Neuronal stem cell (in vitro differentiated cells): ENCODE measurements at regions not wholly inside any gene's neighbourhood (a gene's known extent, or its start where the extent isn't known, plus 50 kb on each side); places are given as distances from the start of the nearest gene placed in this dataset.
"Not testable (repeated sequence)": the region's sequence is repeated elsewhere in the genome, so short reads cannot be mapped to it uniquely, and the experiment has no call there.

Experiments used
- DNase-seq: peaks from one replicate; pipeline ENCODE4 v3.0.0-alpha.2; 2013; ENCODE audit warnings: low spot score
- H2AFZ ChIP-seq: one replicate; pipeline ENCODE4 v1.6.1; 2013; ENCODE audit warnings: mild to moderate bottlenecking, low read length, inconsistent platforms
- H2AK5ac ChIP-seq: 2 replicates; pipeline ENCODE4 v1.6.1; 2013; ENCODE audit warnings: low read depth, mild to moderate bottlenecking, inconsistent platforms, low read length, moderate library complexity, mixed read lengths
- H2BK120ac ChIP-seq: 2 replicates; pipeline ENCODE4 v1.6.1; 2013; ENCODE audit warnings: low read depth, mild to moderate bottlenecking, inconsistent platforms, low read length, moderate library complexity, mixed read lengths
- H2BK12ac ChIP-seq: one replicate; pipeline ENCODE4 v1.6.1; 2013; ENCODE audit warnings: low read length, inconsistent platforms
- H2BK15ac ChIP-seq: 2 replicates; pipeline ENCODE4 v1.6.1; 2013; ENCODE audit warnings: mild to moderate bottlenecking, low read length, inconsistent platforms, mixed read lengths
- H2BK5ac ChIP-seq: one replicate; pipeline ENCODE4 v1.6.1; 2013; ENCODE audit warnings: inconsistent platforms, mild to moderate bottlenecking, low read length, moderate library complexity
- H3K14ac ChIP-seq: one replicate; pipeline ENCODE4 v1.6.1; 2013; ENCODE audit warnings: low read length, inconsistent platforms
- H3K18ac ChIP-seq: 2 replicates; pipeline ENCODE4 v1.6.1; 2013; ENCODE audit warnings: low read length, inconsistent platforms
- H3K23ac ChIP-seq: 2 replicates; pipeline ENCODE4 v1.6.1; 2013; ENCODE audit warnings: low read depth, mild to moderate bottlenecking, mixed read lengths, low read length, inconsistent platforms; ENCODE audit not compliant: poor library complexity
- H3K27ac ChIP-seq: replicated peaks from 3 replicates; pipeline ENCODE4 v1.5.1; 2013; ENCODE audit warnings: low read length, inconsistent platforms
- H3K27me3 ChIP-seq, 3 experiments: 2 replicates each; pipeline ENCODE4 v1.6.1; 2013; ENCODE audit warnings: low read length in 3 of 3, mild to moderate bottlenecking in 2 of 3, inconsistent platforms in 1 of 3, low read depth in 1 of 3, mixed read lengths in 1 of 3, moderate library complexity in 1 of 3; ENCODE audit not compliant: control insufficient read depth in 3 of 3, insufficient read depth in 3 of 3
- H3K36me3 ChIP-seq, 2 donors: replicated peaks in 1 of 2; 2 replicates each; pipeline ENCODE4 v1.6.1; 2013; ENCODE audit warnings: low read length in 2 of 2; ENCODE audit not compliant: control insufficient read depth in 2 of 2, insufficient read depth in 2 of 2
- H3K4ac ChIP-seq: 2 replicates; pipeline ENCODE4 v1.6.1; 2013; ENCODE audit warnings: inconsistent platforms, mild to moderate bottlenecking, low read length, moderate library complexity
- H3K4me1 ChIP-seq, 2 donors: 1 replicate in 1 of 2; 2 replicates in 1 of 2; pipeline ENCODE4 v1.6.1; 2013; ENCODE audit warnings: low read length in 2 of 2, low read depth in 1 of 2; ENCODE audit not compliant: control insufficient read depth in 2 of 2, insufficient read depth in 1 of 2
- H3K4me2 ChIP-seq: one replicate; pipeline ENCODE4 v1.6.1; 2013; ENCODE audit warnings: mild to moderate bottlenecking, low read length, inconsistent platforms; ENCODE audit not compliant: insufficient read depth, poor library complexity, severe bottlenecking
- H3K4me3 ChIP-seq, 2 donors: 2 replicates each; pipeline ENCODE4 v1.5.1; 2013; ENCODE audit warnings: low read length in 2 of 2, mild to moderate bottlenecking in 2 of 2, inconsistent platforms in 1 of 2, moderate library complexity in 1 of 2
- H3K79me1 ChIP-seq: one replicate; pipeline ENCODE4 v1.6.1; 2013; ENCODE audit warnings: low read depth, mild to moderate bottlenecking, inconsistent platforms, low read length, moderate library complexity
- H3K9ac ChIP-seq: one replicate; pipeline ENCODE4 v1.6.1; 2013; ENCODE audit warnings: mild to moderate bottlenecking, low read depth, low read length, inconsistent platforms; ENCODE audit not compliant: poor library complexity
- H3K9me3 ChIP-seq, 2 donors: replicated peaks in 1 of 2; 2 replicates each; pipeline versions ENCODE3 to v1.6.1; 2013; ENCODE audit warnings: low read length in 2 of 2, mild to moderate bottlenecking in 2 of 2, inconsistent platforms in 1 of 2, low read depth in 1 of 2, mixed read lengths in 1 of 2, moderate library complexity in 1 of 2; ENCODE audit not compliant: control insufficient read depth in 2 of 2, insufficient read depth in 1 of 2
- H4K8ac ChIP-seq: one replicate; pipeline ENCODE4 v1.6.1; 2013; ENCODE audit warnings: low read depth, mild to moderate bottlenecking, inconsistent platforms, low read length, moderate library complexity
- H4K91ac ChIP-seq: one replicate; pipeline ENCODE4 v1.6.1; 2013; ENCODE audit warnings: low read length, low read depth, mild to moderate bottlenecking, inconsistent platforms; ENCODE audit not compliant: poor library complexity
- WGBS, 2 donors: extraction: QIAGEN DNeasy Blood & Tissue Kit; methylation state at CpG; one replicate each; pipeline ENCODE4 v1.1.7; 2013; ENCODE audit warnings: missing lambda C conversion rate in 2 of 2, mixed read lengths in 1 of 2; ENCODE audit not compliant: insufficient read length in 2 of 2, insufficient replicate concordance in 1 of 2; ENCODE audit errors: extremely low coverage in 2 of 2; 5-methylcytosine and 5-hydroxymethylcytosine counted together

GRCh38 chr2:138877421-138877820 lies 97.2 kb upstream of the NXPH2 start:
- no peak overlapping the region for H3K18ac ChIP-seq
- no peak overlapping the region for H3K4me3 ChIP-seq
- no peak overlapping the region for H3K4me2 ChIP-seq
- no peak overlapping the region for H3K27ac ChIP-seq
- no peak overlapping the region for H2BK5ac ChIP-seq
- no peak overlapping the region for H2BK15ac ChIP-seq
- WGBS, 2 donors = no CpG with 5 or more reads among the region's 3 CpGs
- H3K27me3 ChIP-seq = no peaks in the 10 kb centered on the region
- no peak overlapping the region for H2BK12ac ChIP-seq
- no peaks in the 10 kb centered on the region for H3K4me1 ChIP-seq
- H2AK5ac ChIP-seq = no peak overlapping the region
- H2AFZ ChIP-seq = no peak overlapping the region
- DNase-seq = no peak
- no peaks in the 10 kb centered on the region for H3K79me1 ChIP-seq
- no peak overlapping the region for H3K4ac ChIP-seq
- no peak overlapping the region for H3K23ac ChIP-seq
- no peak overlapping the region for H2BK120ac ChIP-seq
- H3K36me3 ChIP-seq = no peaks in the 10 kb centered on the region
- H4K91ac ChIP-seq = no peak overlapping the region
- H3K9me3 ChIP-seq = no peaks in the 10 kb centered on the region
- no peak overlapping the region for H4K8ac ChIP-seq
- H3K14ac ChIP-seq = no peak overlapping the region
- no peak overlapping the region for H3K9ac ChIP-seq

GRCh38 chr2:138874251-138874650 lies 94.1 kb upstream of the NXPH2 start:
- no CpG with 5 or more reads among the region's 1 CpG for WGBS, 2 donors
- no peak for DNase-seq
- H3K4me1 ChIP-seq = no peaks in the 10 kb centered on the region

DNA sequence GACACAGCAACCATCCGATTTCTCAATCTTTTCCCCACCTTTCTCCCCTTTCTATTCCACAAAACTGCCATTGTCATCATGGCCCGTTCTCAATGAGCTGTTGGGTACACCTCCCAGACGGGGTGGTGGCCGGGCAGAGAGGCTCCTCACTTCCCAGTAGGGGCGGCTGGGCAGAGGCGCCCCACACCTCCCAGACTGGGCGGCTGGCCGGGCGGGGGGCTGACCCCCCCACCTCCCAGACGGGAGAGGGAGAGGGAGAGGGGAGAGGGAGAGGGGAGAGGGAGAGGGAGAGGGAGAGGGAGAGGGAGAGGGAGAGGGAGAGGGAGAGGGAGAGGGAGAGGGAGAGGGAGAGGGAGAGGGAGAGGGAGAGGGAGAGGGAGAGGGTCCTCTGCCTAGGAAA lies 91.9 kb upstream of the NXPH2 start:
- H3K23ac ChIP-seq, H3K18ac ChIP-seq, H3K79me1 ChIP-seq, H4K8ac ChIP-seq, H3K9me3 ChIP-seq, H2BK5ac ChIP-seq, H3K27ac ChIP-seq, H2BK12ac ChIP-seq, DNase-seq, H4K91ac ChIP-seq, H3K27me3 ChIP-seq, H2BK15ac ChIP-seq, H2BK120ac ChIP-seq, H3K4me1 ChIP-seq, H3K36me3 ChIP-seq, H3K14ac ChIP-seq, H2AFZ ChIP-seq, H3K4me2 ChIP-seq, H3K9ac ChIP-seq, H2AK5ac ChIP-seq, H3K4me3 ChIP-seq, H3K4ac ChIP-seq: not testable (repeated sequence)
- WGBS, 2 donors = no CpG with 5 or more reads among the region's 10 CpGs

More at GRCh38 chr2:138874251-138874650, 94.1 kb upstream of the NXPH2 start:
- H3K9ac ChIP-seq = no peak overlapping the region
- H3K79me1 ChIP-seq = no peaks in the 10 kb centered on the region
- H3K23ac ChIP-seq = no peak overlapping the region
- no peaks in the 10 kb centered on the region for H3K27me3 ChIP-seq
- H3K4me2 ChIP-seq = no peak overlapping the region
- H2BK5ac ChIP-seq = no peak overlapping the region
- no peak overlapping the region for H2BK15ac ChIP-seq
- H3K27ac ChIP-seq = no peak overlapping the region
- no peak overlapping the region for H4K8ac ChIP-seq
- H3K4me3 ChIP-seq = no peak overlapping the region
- H3K36me3 ChIP-seq = no peaks in the 10 kb centered on the region
- no peaks in the 10 kb centered on the region for H3K9me3 ChIP-seq
- H3K18ac ChIP-seq = no peak overlapping the region
- H4K91ac ChIP-seq = no peak overlapping the region
- no peak overlapping the region for H2AK5ac ChIP-seq
- no peak overlapping the region for H2AFZ ChIP-seq
- no peak overlapping the region for H3K14ac ChIP-seq
- no peak overlapping the region for H2BK120ac ChIP-seq
- H3K4ac ChIP-seq = no peak overlapping the region
- H2BK12ac ChIP-seq = no peak overlapping the region

- H2BK5ac ChIP-seq = no peak overlapping the region
- DNase-seq = no peak
- H3K18ac ChIP-seq = no peak overlapping the region
- no peaks in the 10 kb centered on the region for H3K9me3 ChIP-seq
- no peak overlapping the region for H3K27ac ChIP-seq
- no peak overlapping the region for H2AK5ac ChIP-seq
- no peaks in the 10 kb centered on the region for H3K36me3 ChIP-seq
- no peaks in the 10 kb centered on the region for H3K79me1 ChIP-seq
- no peak overlapping the region for H2AFZ ChIP-seq
- no peak overlapping the region for H2BK12ac ChIP-seq
- no peaks in the 10 kb centered on the region for H3K4me1 ChIP-seq
- H3K4ac ChIP-seq = no peak overlapping the region
- H3K23ac ChIP-seq = no peak overlapping the region
- H4K8ac ChIP-seq = no peak overlapping the region
- no peak overlapping the region for H3K4me3 ChIP-seq
- H4K91ac ChIP-seq = no peak overlapping the region
- no peak overlapping the region for H3K4me2 ChIP-seq
- WGBS, 2 donors = no CpG with 5 or more reads among the region's 1 CpG
- H3K9ac ChIP-seq = no peak overlapping the region
- H2BK120ac ChIP-seq = no peak overlapping the region
- no peak overlapping the region for H3K14ac ChIP-seq
- H2BK15ac ChIP-seq = no peak overlapping the region
- no peaks in the 10 kb centered on the region for H3K27me3 ChIP-seq
Observed at GRCh38 chr2:138871312-138871711, 91.1 kb upstream of the NXPH2 start.
